Activated naive CD8-positive, alpha-beta T cell treated with anti-CD3 and anti-CD28 coated beads for 36 hours (primary cell): ENCODE measurements at regions not wholly inside any gene's neighbourhood (a gene's known extent, or its start where the extent isn't known, plus 50 kb on each side); places are given as distances from the start of the nearest gene placed in this dataset.
"Not testable (repeated sequence)": the region's sequence is repeated elsewhere in the genome, so short reads cannot be mapped to it uniquely, and the experiment has no call there.

ENCODE experiments used
- DNase-seq: peaks from one replicate; pipeline ENCODE4 v3.0.0; 2021
- H3K27ac Mint-ChIP-seq: one replicate; pipeline ENCODE4 v1.8.0; 2022; ENCODE audit warnings: mild to moderate bottlenecking, moderate library complexity, mixed read lengths
- H3K27me3 Mint-ChIP-seq: one replicate; pipeline ENCODE4 v1.8.0; 2022; ENCODE audit warnings: mild to moderate bottlenecking, mixed read lengths
- H3K36me3 Mint-ChIP-seq: one replicate; pipeline ENCODE4 v1.8.0; 2021; ENCODE audit warnings: mild to moderate bottlenecking, mixed read lengths
- H3K4me1 Mint-ChIP-seq: one replicate; pipeline ENCODE4 v1.8.0; 2021; ENCODE audit warnings: mixed read lengths
- H3K4me3 Mint-ChIP-seq: one replicate; pipeline ENCODE4 v1.8.0; 2022; ENCODE audit warnings: mild to moderate bottlenecking, moderate library complexity, mixed read lengths
- H3K9me3 Mint-ChIP-seq: one replicate; pipeline ENCODE4 v1.8.0; 2022; ENCODE audit warnings: mixed read lengths

GRCh38 chr10:124148509-124149188 is 55.3 kb upstream of the CHST15 start:
- not testable (repeated sequence) for H3K27ac Mint-ChIP-seq, H3K4me3 Mint-ChIP-seq, H3K36me3 Mint-ChIP-seq

GRCh38 chr10:124146483-124146882 is 53.1 kb upstream of the CHST15 start:
- DNase-seq = no peak
- H3K4me3 Mint-ChIP-seq = no peak overlapping the region

More at GRCh38 chr10:124148509-124149188, 55.3 kb upstream of the CHST15 start:
- H3K27me3 Mint-ChIP-seq = peaks cover 25% of the 10 kb centered on the region
- not testable (repeated sequence) for H3K9me3 Mint-ChIP-seq, H3K4me1 Mint-ChIP-seq, DNase-seq

GRCh38 chr10:124145109-124145870 is 51.9 kb upstream of the CHST15 start:
- DNase-seq = no peak
- Mint-ChIP-seq H3K9me3 (no peaks in the 10 kb centered on the region), H3K27me3 (peaks cover 11% of the 10 kb centered on the region), H3K36me3 (no peaks in the 10 kb centered on the region), H3K4me3 (no peak overlapping the region), H3K4me1 (no peaks in the 10 kb centered on the region), H3K27ac (no peak overlapping the region)

More at GRCh38 chr10:124146483-124146882, 53.1 kb upstream of the CHST15 start:
- Mint-ChIP-seq H3K27me3 (peaks cover 21% of the 10 kb centered on the region), H3K36me3 (no peaks in the 10 kb centered on the region), H3K9me3 (no peaks in the 10 kb centered on the region), H3K4me1 (no peaks in the 10 kb centered on the region), H3K27ac (no peak overlapping the region)

- Mint-ChIP-seq H3K9me3 (no peaks in the 10 kb centered on the region), H3K4me3 (no peak overlapping the region), H3K27ac (no peak overlapping the region), H3K4me1 (no peaks in the 10 kb centered on the region), H3K36me3 (no peaks in the 10 kb centered on the region), H3K27me3 (peaks cover 8% of the 10 kb centered on the region)
- no peak for DNase-seq
Observed at GRCh38 chr10:124144536-124144935, 51.1 kb upstream of the CHST15 start.

- H3K4me3 Mint-ChIP-seq = no peak overlapping the region
- H3K27ac Mint-ChIP-seq = no peak overlapping the region
Observed at GRCh38 chr10:124143721-124144120, 50.3 kb upstream of the CHST15 start.

More at GRCh38 chr10:124143721-124144120, 50.3 kb upstream of the CHST15 start:
- Mint-ChIP-seq H3K36me3 (no peaks in the 10 kb centered on the region), H3K27me3 (peaks cover 7% of the 10 kb centered on the region), H3K4me1 (no peaks in the 10 kb centered on the region), H3K9me3 (no peaks in the 10 kb centered on the region)
- no peak for DNase-seq
